ENCODE measurements at regions not wholly inside any gene's neighbourhood (a gene's known extent, or its start where the extent isn't known, plus 50 kb on each side); places are given as distances from the start of the nearest gene placed in this dataset.

GRCh38 chr5:136686192-136686872, 321.0 kb upstream of the TRPC7 start:
- Histone ChIP-seq H3K14ac (ENCODE audit: insufficient read length) (no peak overlapping the region), H3K4ac (replicated peaks; ENCODE audit: insufficient read length, low read depth, low read length) (no peak overlapping the region), H3K4me2 (ENCODE audit: insufficient read depth in 1 of 2, low read depth in 2 of 2, low read length in 2 of 2) (no peak overlapping the region), H4K20me1 (replicated peaks in 1 of 2; ENCODE audit: control insufficient read depth in 1 of 2, insufficient read depth in 2 of 2, low read length in 2 of 2) (no peaks in the 10 kb centered on the region), H3K4me3 (ENCODE audit: extremely low read depth in 1 of 4, insufficient read depth in 2 of 4, low read depth in 3 of 4, low read length in 4 of 4) (no peak overlapping the region), H3K4me1 (replicated peaks in 1 of 4; ENCODE audit: control insufficient read depth in 3 of 4, insufficient read depth in 4 of 4, low read length in 3 of 4) (no peaks in the 10 kb centered on the region), H2BK20ac (ENCODE audit: low read length) (peak overlapping the region; percentile 95; the same call in 1 of the 2 replicates), H3K18ac (ENCODE audit: extremely low read depth, low read length) (no peak overlapping the region), H3K27ac (ENCODE audit: low read depth, low read length) (no peak overlapping the region), H2BK15ac (ENCODE audit: low read length) (peak overlapping the region; percentile 46; the same call in 1 of the 2 replicates), H3K9ac (replicated peaks in 1 of 4; ENCODE audit: extremely low read depth in 1 of 4, low read depth in 3 of 4, low read length in 3 of 4) (no peak overlapping the region), H2BK12ac (ENCODE audit: low read depth, low read length) (peak overlapping the region; percentile 72), H3K27me3 (replicated peaks in 1 of 4; ENCODE audit: control insufficient read depth in 3 of 4, extremely low read depth in 1 of 4, insufficient read depth in 3 of 4, low read length in 3 of 4) (no peaks in the 10 kb centered on the region; a peak in 1 of 7 replicates), H2BK5ac (ENCODE audit: low read depth, low read length) (peak overlapping the region; percentile 90; the same call in 1 of the 2 replicates), H4K5ac (ENCODE audit: insufficient read length, low read depth, low read length) (peak overlapping the region; percentile 36), H3K23me2 (ENCODE audit: low read depth, low read length) (no peaks in the 10 kb centered on the region), H4K8ac (ENCODE audit: extremely low read depth, insufficient read depth, low read length) (no peak overlapping the region), H3K23ac (ENCODE audit: insufficient read length) (no peak overlapping the region), H3K56ac (replicated peaks; ENCODE audit: insufficient read length, low read depth, low read length) (no peak overlapping the region), H2AK5ac (ENCODE audit: low read depth, low read length) (no peak overlapping the region), H3K79me1 (ENCODE audit: low read depth, low read length) (no peaks in the 10 kb centered on the region), H4K91ac (replicated peaks; ENCODE audit: insufficient read length, low read length) (peak overlapping the region; percentile 52), H3K9me3 (ENCODE audit: insufficient read depth in 2 of 2, low read depth in 1 of 2, low read length in 1 of 2) (peaks cover 7 to 11% of the 10 kb centered on the region in 2 experiments; a peak in 2 of 4 replicates), H3K36me3 (ENCODE audit: control insufficient read depth in 2 of 4, insufficient read depth in 4 of 4, low read length in 3 of 4) (no peaks in the 10 kb centered on the region), H2AFZ (ENCODE audit: low read length) (peak overlapping the region; percentile 84; the same call in 1 of the 2 replicates), H3K79me2 (ENCODE audit: control insufficient read depth in 1 of 2, insufficient read depth in 2 of 2, low read length in 2 of 2) (no peaks in the 10 kb centered on the region), H2BK120ac (replicated peaks; ENCODE audit: low read depth, low read length) (peak overlapping the region; percentile 41)
- peak; percentile 13 for FAIRE-seq
- peak in 1 of 2 experiments; percentile 49 for DNase-seq (ENCODE audit: low read depth in 1 of 2, low spot score in 2 of 2)
- WGBS, 2 experiments (ENCODE audit: extremely low coverage in 1 of 2, insufficient coverage in 1 of 2, insufficient read length in 1 of 2, insufficient replicate concordance in 2 of 2, low coverage in 1 of 2, low lambda C conversion rate in 2 of 2, missing lambda C conversion rate in 1 of 2): 64% methylated on average over 1 of the region's 1 CpG; no CpG with 5 or more reads in 1 of the 2 experiments
- ChIA-PET CTCF (ENCODE audit: partially characterized antibody) (interaction anchor here (0.6 to 7.5 kb wide), 48 partner anchors 9 to 546 kb away, joined by 3 to 40 read pairs (median 4); partner anchors contain the start of gene TRPC7), POLR2A (ENCODE audit: partially characterized antibody) (no interaction called here)
- TF ChIP-seq RFX5 (IDR thresholded peaks at IDR 0.05; ENCODE audit: borderline replicate concordance, low read depth, low read length) (no peak), CBX5 (IDR thresholded peaks at IDR 0.05; ENCODE audit: low read depth, low read length) (no peak), SAP30 (IDR thresholded peaks at IDR 0.05; ENCODE audit: insufficient read depth, insufficient replicate concordance, low read length) (no peak), CHD2 (IDR thresholded peaks at IDR 0.05; ENCODE audit: low read length) (no peak), RAD21 (IDR thresholded peaks at IDR 0.05 in 1 of 2, conservative IDR thresholded peaks at IDR 0.05 in 1 of 2; ENCODE audit: low read depth in 2 of 2, low read length in 2 of 2) (peak; percentile 80 to 85), CTCF (IDR thresholded peaks at IDR 0.05; ENCODE audit: control extremely low read depth in 1 of 3, insufficient read depth in 1 of 3, low read depth in 1 of 3, low read length in 3 of 3) (peak in 2 of 3 experiments; percentile 65 to 67; a peak in 3 of 4 replicates), ATF3 (IDR thresholded peaks at IDR 0.05; ENCODE audit: insufficient read depth, low read depth, low read length) (no peak), POLR2AphosphoS5 (IDR thresholded peaks at IDR 0.05; ENCODE audit: low read depth, low read length) (no peak), CBX8 (IDR thresholded peaks at IDR 0.05; ENCODE audit: borderline replicate concordance, low read depth, low read length) (no peak)

Measured in H1 (cell line).